ENCODE measurements at regions not wholly inside any gene's neighbourhood (a gene's known extent, or its start where the extent isn't known, plus 50 kb on each side); places are given as distances from the start of the nearest gene placed in this dataset.

GRCh38 chr18:1053331-1054315 lies 149.0 kb downstream of the ADCYAP1 start:
- no peak for TF ChIP-seq CTCF (IDR thresholded peaks at IDR 0.05; ENCODE audit: borderline replicate concordance, control extremely low read depth, extremely low read depth, insufficient read depth, missing control alignments)
- in situ Hi-C loops (cut with MboI; ENCODE audit: low sequenced_read_pairs, unreplicated experiment) = no loop called here
- no peak for DNase-seq (ENCODE audit: low spot score)

GRCh38 chr18:1056404-1056803 lies 151.7 kb downstream of the ADCYAP1 start:
- TF ChIP-seq CTCF (IDR thresholded peaks at IDR 0.05; ENCODE audit: borderline replicate concordance, control extremely low read depth, extremely low read depth, insufficient read depth, missing control alignments) = no peak
- DNase-seq (ENCODE audit: low spot score) = no peak
- in situ Hi-C loops (cut with MboI; ENCODE audit: low sequenced_read_pairs, unreplicated experiment) = no loop called here

- in situ Hi-C loops (cut with MboI; ENCODE audit: low sequenced_read_pairs, unreplicated experiment) = no loop called here
- TF ChIP-seq CTCF (IDR thresholded peaks at IDR 0.05; ENCODE audit: borderline replicate concordance, control extremely low read depth, extremely low read depth, insufficient read depth, missing control alignments) = no peak
These were observed 152.7 kb downstream of the ADCYAP1 start for GRCh38 chr18:1057367-1057766.

GRCh38 chr18:1062588-1062987 lies 157.9 kb downstream of the ADCYAP1 start:
- no peak for TF ChIP-seq CTCF (IDR thresholded peaks at IDR 0.05; ENCODE audit: borderline replicate concordance, control extremely low read depth, extremely low read depth, insufficient read depth, missing control alignments)
- in situ Hi-C loops (cut with MboI; ENCODE audit: low sequenced_read_pairs, unreplicated experiment) = no loop called here
- DNase-seq (ENCODE audit: low spot score) = no peak

More at GRCh38 chr18:1057367-1057766, 152.7 kb downstream of the ADCYAP1 start:
- DNase-seq (ENCODE audit: low spot score) = no peak

- no peak for DNase-seq (ENCODE audit: low spot score)
- in situ Hi-C loops (cut with MboI; ENCODE audit: low sequenced_read_pairs, unreplicated experiment) = no loop called here
- TF ChIP-seq CTCF (IDR thresholded peaks at IDR 0.05; ENCODE audit: borderline replicate concordance, control extremely low read depth, extremely low read depth, insufficient read depth, missing control alignments) = no peak
These were observed 170.7 kb downstream of the ADCYAP1 start for GRCh38 chr18:1075322-1075721.

GRCh38 chr18:1075876-1076275 lies 171.2 kb downstream of the ADCYAP1 start:
- in situ Hi-C loops (cut with MboI; ENCODE audit: low sequenced_read_pairs, unreplicated experiment) = no loop called here
- no peak for TF ChIP-seq CTCF (IDR thresholded peaks at IDR 0.05; ENCODE audit: borderline replicate concordance, control extremely low read depth, extremely low read depth, insufficient read depth, missing control alignments)
- no peak for DNase-seq (ENCODE audit: low spot score)
